HG02798 (cell line): ENCODE measurements at regions not wholly inside any gene's neighbourhood (a gene's known extent, or its start where the extent isn't known, plus 50 kb on each side); places are given as distances from the start of the nearest gene placed in this dataset.
"Not testable (repeated sequence)": the region's sequence is repeated elsewhere in the genome, so short reads cannot be mapped to it uniquely, and the experiment has no call there.

Source experiments
- ATAC-seq: cut with Tn5 transposase; IDR thresholded peaks from one replicate; pipeline ENCODE4 v1.9.1; 2021; ENCODE audit warnings: mild to moderate bottlenecking; ENCODE audit not compliant: unreplicated experiment, poor library complexity

- no peak for ATAC-seq
Measured at GRCh38 chr10:23630376-23630775, 191.5 kb downstream of the OTUD1 start.

GRCh38 chr10:23630885-23631284 is 192.0 kb downstream of the OTUD1 start:
- ATAC-seq = no peak

DNA sequence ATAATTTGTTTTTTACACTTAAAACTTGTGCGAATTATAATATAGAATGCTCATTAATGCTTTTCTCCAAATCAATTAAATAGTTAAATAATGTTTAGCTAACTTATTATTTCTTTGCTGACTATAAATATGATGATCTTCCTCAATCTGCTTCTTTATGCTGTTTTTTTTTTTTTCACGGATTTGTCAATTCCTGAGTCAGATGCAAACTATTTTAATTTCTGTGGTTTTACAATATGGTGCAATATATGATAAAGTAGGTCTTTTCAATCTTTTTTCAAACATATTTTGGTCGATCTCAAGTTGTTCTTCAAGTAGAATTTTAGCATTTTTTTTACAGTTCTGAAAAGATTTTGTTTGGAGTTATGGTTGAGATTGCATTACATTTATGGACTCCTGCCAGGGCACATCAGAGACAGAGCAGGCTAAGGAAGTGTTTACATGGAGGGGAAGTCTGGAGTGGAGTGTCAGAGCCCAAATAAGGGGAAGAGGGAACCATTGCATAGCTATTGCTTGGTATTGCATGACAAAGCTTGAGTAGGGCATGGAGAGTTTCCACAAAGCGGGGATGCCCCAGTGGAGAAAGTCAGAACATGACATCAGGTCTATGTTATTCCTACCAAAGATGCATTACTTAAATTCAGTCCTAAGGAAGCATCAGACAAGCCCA is 204.4 kb downstream of the OTUD1 start:
- ATAC-seq = no peak

GRCh38 chr10:23648618-23649017 is 209.7 kb downstream of the OTUD1 start:
- ATAC-seq = no peak

DNA sequence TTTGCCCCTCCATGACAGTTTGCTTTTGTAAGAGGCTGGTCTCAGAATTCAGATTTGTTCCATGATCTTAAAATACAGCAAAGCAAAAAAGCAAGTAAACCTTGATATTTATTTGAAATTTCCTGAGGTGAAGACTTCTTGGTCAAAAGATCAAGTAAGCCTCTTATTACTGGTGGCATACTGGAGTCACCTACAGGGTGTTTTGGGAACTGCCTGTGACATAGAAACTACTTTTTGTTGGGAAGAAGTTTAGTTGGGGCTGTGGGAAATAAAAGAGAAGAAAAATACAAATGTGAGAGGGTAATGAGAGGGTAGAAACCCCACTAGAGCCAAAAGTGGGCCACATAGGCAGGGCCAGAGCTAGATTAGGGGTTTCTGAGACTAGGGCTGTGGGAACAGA is 217.9 kb downstream of the OTUD1 start:
- no peak for ATAC-seq

DNA sequence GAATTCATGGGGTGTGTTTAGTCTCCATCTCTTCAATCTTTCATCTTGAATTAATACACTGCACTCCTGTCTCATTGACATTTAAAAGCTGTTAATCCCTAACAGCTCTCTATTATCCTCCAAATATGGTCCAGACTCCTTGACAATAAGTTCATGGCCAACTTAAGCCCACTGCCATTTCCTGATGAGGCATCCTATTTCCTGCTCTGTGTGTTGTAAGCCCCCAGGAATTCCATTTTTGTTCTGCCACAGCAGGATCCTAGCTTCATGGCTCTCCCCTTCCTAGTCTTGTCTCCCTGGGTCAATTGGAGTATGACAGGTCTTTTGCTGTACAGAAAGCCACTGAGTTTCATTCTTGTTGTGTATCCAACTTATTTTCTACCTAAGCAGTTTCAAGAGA is 218.8 kb downstream of the OTUD1 start:
- ATAC-seq = no peak

DNA sequence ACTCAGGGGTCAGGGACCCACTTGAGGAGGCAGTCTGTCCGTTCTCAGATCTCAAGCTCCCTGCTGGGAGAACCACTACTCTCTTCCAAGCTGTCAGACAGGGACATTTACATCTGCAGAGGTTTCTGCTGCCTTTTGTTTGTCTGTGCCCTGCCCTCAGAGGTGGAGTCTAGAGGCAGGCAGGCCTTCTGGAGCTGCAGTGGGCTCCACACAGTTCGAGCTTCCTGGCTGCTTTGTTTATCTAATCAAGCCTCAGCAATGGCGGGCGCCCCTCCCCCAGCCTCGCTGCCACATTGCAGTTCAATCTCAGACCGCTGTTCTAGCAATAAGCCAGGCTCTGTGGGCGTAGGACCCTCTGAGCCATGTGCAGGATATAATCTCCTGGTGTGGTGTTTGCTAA is 233.0 kb downstream of the OTUD1 start:
- ATAC-seq = not testable (repeated sequence)

GRCh38 chr10:23675585-23675984 is 236.7 kb downstream of the OTUD1 start:
- no peak for ATAC-seq

- ATAC-seq = no peak
Measured at GRCh38 chr10:23676296-23676695, 237.4 kb downstream of the OTUD1 start.

GRCh38 chr10:23686722-23687121 is 247.8 kb downstream of the OTUD1 start:
- no peak for ATAC-seq

DNA sequence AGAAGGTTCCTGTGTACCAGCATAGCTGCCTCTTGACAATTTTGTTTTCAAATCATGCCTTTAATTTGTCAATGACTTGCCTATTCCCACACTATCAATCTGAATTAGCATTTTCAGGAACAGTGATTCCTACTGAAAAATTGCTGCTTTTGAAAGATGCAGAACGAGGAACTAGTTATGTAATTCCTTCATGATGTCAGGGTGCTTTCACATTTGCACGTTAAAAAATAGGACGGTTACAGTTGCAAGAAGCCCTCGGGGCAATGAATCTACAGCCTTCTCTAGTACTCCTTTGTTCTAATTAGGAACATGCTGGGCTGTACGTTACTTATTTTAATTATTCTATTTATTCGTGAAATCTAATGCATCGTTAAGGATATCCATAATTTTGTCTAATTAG is 253.9 kb downstream of the OTUD1 start:
- ATAC-seq = no peak

- no peak for ATAC-seq
Measured at GRCh38 chr10:23693501-23693901, 254.6 kb downstream of the OTUD1 start.

GRCh38 chr10:23693925-23694324 is 255.1 kb downstream of the OTUD1 start:
- ATAC-seq = no peak

DNA sequence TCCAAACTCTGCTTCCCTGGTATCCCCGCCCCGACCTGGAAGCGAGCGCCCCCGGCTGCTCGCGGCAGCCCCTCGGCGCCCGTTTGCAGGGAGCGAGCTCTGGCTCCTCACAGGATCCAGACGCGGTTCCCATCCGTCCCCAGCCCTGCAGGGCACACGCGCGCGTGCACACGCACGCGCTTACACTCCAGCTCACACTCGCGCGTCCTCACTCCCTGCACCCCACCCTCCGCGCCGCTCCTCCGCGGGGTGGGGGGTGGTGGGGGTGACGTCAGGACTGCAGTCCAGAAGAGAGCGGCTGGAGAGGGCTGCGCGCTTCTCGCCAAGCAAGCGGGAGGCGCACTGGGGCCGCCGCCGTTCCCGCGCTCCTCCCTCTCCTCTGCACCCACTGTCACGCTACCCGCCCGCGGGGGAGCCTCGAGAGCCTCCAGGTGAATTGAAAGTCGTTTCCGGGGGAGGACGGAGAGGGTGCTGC is 255.6 kb downstream of the OTUD1 start:
- ATAC-seq = no peak

- ATAC-seq = no peak
Measured at GRCh38 chr10:23694921-23695824, 256.3 kb downstream of the OTUD1 start.

GRCh38 chr10:23695825-23696420 is 257.0 kb downstream of the OTUD1 start:
- no peak for ATAC-seq

DNA sequence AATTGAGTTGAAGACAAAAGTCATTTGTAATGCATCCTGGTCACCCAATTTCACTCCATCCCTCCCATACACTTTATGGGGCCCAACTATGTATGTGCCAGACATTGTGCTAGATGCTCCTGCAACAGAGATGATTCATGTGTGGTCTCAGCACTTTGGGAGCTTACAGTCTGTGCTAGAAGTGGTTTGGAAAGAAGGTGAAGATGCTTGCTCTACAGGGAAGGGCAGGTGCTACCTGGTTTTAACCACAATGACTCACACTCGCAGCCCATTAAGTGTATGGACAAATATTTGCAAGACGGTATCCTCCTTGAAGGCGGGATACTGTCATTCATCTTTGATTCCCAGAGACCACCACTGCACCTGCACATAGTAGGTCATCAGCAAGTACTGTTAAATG is 257.6 kb downstream of the OTUD1 start:
- ATAC-seq = no peak

DNA sequence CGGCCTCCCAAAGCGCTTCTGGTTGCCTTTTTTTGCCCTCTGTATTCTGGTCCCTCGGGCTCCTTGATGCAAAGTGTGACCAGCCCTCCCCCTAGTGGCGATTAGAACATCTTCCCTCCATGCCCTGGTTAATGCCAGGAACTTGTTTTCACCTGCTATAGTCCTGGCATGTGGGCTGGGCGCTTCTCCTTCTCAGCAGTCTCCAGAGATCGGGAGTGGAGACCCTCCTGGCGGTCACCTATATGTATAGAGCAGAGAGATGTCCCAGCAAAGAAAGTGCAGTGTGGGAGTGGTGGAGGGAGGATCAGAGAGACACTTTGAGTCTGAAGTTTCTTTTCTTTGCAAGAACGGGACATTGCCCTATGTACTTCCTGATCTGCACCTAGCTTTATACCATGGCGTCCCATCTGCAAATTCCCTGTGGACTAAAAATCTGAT is 264.1 kb downstream of the OTUD1 start:
- peak; percentile 96 for ATAC-seq

GRCh38 chr10:23715363-23715762 is 276.5 kb downstream of the OTUD1 start:
- ATAC-seq = no peak

GRCh38 chr10:23717913-23718312 is 279.0 kb downstream of the OTUD1 start:
- no peak for ATAC-seq

DNA sequence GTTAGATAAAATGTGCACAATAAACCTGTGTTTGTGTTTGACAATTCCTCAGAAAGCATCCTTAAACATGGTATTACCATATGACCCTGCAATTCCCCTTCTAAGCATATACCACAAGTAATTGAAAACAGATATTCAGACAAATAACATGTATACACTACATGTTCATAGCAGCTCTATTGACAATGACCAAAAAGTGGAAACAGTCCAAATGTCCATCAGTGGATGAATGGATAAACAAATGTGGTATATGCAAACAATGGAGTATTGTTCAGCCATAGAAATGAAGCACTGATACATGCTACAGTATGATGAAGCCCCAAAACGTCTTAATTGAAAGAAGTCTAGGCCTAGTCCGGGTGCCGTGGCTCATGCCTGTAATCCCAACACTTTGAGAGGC is 280.1 kb downstream of the OTUD1 start:
- ATAC-seq = no peak
